Stimulated activated CD4-positive, alpha-beta T cell treated with anti-CD3 and anti-CD28 coated beads, Interleukin-4, amount 100 ng/mL, for 1 hour (primary cell): ENCODE measurements at regions not wholly inside any gene's neighbourhood (a gene's known extent, or its start where the extent isn't known, plus 50 kb on each side); places are given as distances from the start of the nearest gene placed in this dataset.

ENCODE experiments used
- DNase-seq: peaks from one replicate; pipeline ENCODE4 v3.0.0-alpha.2; 2020

DNA sequence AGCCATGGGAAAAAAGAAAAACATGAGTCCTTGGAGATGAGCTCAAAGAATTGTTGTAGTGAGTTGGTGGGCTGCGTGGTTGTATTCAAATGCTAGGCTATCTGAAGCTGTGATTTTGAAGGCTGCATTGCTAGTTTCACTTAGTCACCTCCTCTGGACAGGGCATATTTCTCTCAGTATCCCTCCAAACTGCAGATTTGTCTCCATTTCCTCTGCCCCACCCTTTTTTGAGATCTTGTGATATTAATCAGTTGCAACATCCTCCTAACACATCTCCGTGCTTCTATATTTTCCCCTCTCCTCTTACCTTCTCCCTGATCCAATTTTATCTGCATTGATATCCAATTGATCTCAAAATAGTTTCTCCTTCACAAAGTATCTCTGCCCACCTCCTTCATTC lies 1048.0 kb upstream of the WWC1 start:
- DNase-seq: no peak

DNA sequence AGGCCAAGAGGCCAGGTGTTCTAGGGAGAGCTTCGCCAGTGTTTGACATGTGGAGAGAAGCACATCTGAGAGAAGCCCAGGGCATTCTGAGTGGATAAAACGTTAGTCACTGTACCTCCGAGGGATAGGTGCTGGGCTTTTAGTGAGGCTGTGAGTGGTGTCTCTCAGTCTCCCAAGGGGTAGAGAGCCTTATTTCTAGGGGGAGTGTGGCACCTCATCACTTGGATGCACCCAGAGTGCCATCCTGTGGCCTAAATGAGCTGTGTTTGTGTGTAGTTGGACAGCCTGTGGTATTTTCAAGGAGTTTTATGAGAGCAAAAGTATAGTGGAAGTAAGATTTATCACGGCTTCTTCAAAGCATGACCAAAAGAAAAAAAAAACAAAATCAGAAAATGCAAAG lies 1046.9 kb upstream of the WWC1 start:
- DNase-seq: no peak

DNA sequence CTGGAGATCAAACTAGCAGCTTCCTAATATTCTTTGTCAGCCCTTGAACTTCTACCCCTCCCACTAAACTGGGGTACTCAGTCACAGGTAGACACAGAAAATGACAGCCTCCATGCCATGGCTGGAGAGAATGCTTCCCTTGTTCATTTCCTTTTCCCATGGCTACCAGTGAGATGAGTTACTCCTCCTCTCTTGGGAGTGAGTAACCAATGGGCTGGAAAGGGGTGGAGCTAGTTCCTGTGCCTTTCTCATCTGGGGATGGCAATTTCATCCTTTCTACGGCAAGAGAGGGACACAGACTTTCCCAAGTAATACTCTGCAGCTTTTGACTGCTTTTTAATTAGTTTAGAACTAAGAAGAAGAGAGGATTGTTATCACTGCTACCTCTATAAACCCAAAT lies 1045.6 kb upstream of the WWC1 start:
- DNase-seq: no peak

- no peak for DNase-seq
These were observed 1043.6 kb upstream of the WWC1 start for GRCh38 chr5:167247816-167248215.

GRCh38 chr5:167248257-167248656 lies 1043.2 kb upstream of the WWC1 start:
- no peak for DNase-seq

DNA sequence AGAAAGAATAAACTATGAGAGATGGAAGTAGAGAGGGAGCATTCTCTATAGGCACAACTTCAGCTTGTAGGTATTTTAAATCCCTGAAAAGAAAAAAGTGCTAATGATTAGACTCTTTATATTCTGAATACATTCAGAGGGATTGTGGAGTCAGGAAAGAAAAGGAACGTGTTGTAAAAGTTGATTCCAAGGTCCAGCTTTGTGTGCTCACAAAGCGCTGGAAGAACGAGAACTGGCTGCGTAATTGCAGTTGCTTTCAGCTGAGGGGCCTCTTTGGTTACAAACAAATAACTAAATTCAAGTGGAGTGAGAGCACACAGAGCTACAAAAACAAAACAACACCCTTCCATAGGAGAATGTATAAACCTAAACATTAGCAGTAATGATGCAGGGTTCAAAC lies 1040.4 kb upstream of the WWC1 start:
- DNase-seq: no peak

GRCh38 chr5:167254132-167254531 lies 1037.3 kb upstream of the WWC1 start:
- DNase-seq: no peak

DNA sequence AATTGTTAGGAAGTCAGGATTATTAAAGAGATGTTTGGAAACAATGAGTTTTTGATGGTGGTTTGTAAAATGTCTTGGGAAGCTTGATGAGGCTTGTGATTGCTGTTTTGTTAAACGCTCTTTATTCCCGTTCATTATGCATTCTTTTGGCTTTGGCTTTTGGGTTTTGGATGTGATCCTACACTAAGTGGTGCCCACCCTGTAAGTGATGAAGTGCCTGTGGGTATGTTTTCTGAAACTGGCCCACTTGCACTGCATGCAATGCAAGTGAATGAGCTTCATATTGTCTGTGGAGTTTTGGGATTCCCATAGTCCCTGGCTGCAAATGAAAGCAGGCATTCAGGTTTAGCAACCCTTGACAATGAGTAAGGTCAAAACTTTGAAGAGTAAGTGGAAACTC lies 1035.5 kb upstream of the WWC1 start:
- DNase-seq: no peak

- DNase-seq: no peak
These were observed 1031.6 kb upstream of the WWC1 start for GRCh38 chr5:167259806-167260205.

DNA sequence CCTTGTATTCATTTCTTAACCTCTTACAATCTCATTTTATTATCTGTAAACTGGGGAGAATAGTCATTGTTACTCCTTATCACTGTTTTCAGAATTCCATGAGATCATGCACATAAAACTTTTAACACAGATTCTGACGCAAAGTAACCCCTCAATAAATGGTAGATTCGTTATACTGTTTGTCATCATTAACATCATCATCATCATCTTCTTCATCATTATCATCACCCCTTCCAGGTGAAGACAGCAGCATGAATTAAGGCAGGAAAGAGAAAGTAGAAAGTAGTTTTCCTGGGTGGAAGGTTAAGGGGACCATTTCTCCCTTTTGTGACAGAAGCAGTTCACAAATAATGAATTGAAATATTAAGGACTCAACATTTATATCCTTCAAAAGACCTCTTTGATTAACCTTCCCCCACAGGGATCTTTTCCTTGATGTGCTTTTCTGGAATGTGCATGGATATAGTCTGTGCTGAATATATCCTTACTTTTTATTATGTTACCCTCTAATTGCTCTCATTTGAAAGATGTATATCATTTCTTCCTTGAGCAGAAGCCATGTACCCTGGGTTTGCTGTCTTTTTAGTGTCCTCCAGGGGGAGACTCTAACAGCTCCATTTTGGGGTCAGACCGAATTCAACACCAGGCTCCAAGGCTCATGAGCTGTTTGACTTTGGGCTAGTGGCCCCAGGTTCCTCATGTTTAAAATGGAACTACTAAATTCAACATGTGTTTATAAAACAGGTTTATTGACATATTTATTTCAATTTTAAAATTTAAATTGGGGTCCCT lies 1029.9 kb upstream of the WWC1 start:
- DNase-seq: no peak

GRCh38 chr5:167263185-167263584 lies 1028.3 kb upstream of the WWC1 start:
- DNase-seq: no peak

DNA sequence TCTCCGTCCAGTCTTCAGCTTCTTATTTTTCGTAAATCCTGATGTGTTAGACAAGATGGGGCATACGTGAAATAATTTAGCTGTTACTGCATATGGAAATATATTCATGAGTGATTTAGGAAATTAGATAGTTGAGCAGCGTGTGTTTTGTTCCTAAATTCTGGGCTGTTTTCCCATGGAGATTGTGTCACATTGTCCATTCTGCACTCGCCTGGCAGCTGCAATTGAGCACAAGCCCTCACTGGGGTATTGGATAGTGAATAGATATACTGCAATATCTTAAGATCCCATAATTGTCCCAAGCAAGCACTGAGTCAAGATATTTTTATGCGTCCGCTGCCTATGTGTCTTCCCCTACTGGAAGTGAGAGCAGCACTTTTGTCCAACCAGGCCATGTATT lies 1027.1 kb upstream of the WWC1 start:
- no peak for DNase-seq

GRCh38 chr5:167268337-167268736 lies 1023.1 kb upstream of the WWC1 start:
- no peak for DNase-seq

DNA sequence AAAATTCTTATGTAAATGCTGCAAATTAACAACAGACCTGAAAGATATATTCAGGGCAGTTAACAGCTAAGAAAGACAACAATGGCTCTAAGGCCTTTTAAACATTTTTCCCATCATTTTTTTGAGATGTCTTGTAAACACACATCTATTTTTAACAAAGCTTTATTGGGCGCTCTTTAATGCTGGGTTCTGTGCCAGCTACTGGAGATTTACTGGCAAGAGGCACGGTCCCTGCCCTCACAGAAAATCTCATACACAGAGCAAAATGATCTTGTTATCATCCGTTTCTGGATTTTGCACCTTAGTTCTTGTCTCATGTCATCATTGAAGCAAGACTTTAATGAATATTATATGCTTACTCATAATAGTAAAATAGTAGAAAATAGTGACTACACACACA lies 1022.3 kb upstream of the WWC1 start:
- no peak for DNase-seq

DNA sequence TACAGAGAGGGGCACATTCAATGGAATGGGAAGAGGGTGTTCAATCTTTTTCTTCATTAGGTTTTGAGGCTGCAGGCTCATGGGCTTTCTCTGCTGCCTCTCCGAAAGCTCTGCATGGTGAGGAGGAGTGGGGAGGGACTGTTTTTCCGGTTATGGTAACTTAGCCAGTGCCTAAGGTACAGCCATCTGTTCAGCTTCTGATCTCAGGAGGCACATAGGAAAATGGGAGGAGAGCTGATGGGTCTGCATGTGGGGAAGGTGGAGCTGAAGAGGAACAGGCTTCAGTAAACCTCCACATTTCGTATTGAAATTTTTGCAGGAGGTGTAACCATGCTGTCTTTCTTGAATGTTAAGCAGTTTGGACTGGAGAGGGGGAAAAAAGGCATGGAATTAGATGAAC lies 1020.4 kb upstream of the WWC1 start:
- no peak for DNase-seq

DNA sequence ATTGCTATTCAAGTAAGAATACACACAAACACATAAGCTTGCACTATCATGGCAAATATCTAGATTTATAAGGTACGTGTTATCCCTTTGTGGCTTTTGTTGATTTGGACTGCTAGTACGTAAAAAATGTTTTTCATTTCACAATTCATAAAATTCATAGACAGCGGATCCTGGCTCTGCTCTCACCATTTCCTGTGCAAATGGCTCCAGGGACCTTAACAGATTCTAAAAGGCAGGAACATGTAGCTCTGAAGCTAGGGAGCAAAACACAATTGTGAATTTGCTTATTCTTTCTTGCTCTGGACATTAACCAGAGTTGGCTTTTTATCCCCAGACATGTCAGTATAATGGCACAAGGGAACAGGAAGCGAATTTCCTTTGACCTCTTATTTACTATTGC lies 1019.9 kb upstream of the WWC1 start:
- DNase-seq: no peak

- DNase-seq: no peak
These were observed 1011.3 kb upstream of the WWC1 start for GRCh38 chr5:167280111-167280510.

- DNase-seq: no peak
These were observed 1009.5 kb upstream of the WWC1 start for GRCh38 chr5:167281925-167282324.

GRCh38 chr5:167283691-167284090 lies 1007.8 kb upstream of the WWC1 start:
- no peak for DNase-seq

GRCh38 chr5:167284222-167284890 lies 1007.1 kb upstream of the WWC1 start:
- DNase-seq: no peak

DNA sequence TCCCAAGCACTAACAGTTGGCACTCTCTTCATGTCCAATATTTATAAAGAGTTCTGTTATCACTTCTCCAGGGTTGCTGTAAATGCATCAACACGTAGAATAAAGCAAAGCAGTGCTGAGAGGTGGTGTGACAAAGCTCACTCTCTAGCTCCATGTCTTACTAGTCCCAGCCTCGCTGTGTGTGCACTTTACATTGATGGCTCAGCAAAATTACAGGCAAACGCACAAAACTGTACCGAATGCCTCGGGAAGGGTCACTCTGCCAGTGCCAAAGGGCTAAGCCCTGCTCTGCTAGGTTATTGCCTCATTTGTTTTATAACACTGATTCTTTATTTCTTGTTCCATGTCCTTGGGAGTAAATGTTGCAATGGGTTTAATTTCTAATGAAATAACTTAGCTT lies 1005.9 kb upstream of the WWC1 start:
- no peak for DNase-seq

- no peak for DNase-seq
These were observed 1004.6 kb upstream of the WWC1 start for GRCh38 chr5:167286891-167287290.

- no peak for DNase-seq
These were observed 1001.0 kb upstream of the WWC1 start for GRCh38 chr5:167290478-167290877.

GRCh38 chr5:167294882-167295680 lies 996.4 kb upstream of the WWC1 start:
- DNase-seq: no peak
